Keratinocyte (primary cell): ENCODE measurements at regions not wholly inside any gene's neighbourhood (a gene's known extent, or its start where the extent isn't known, plus 50 kb on each side); places are given as distances from the start of the nearest gene placed in this dataset.

Experiments used
- CTCF ChIP-seq, 3 experiments: IDR thresholded peaks in 1 of 3; conservative IDR thresholded peaks in 1 of 3; optimal IDR thresholded peaks in 1 of 3; 2 replicates in 2 of 3; 3 replicates in 1 of 3; pipeline versions ENCODE3 to v1.5.1; 2011; ENCODE audit warnings: low read length in 3 of 3, mild to moderate bottlenecking in 3 of 3, moderate library complexity in 2 of 3, control low read depth in 1 of 3, inconsistent platforms in 1 of 3; ENCODE audit not compliant: insufficient read depth in 2 of 3; ENCODE audit errors: extremely low read depth in 1 of 3
- EZH2 ChIP-seq: IDR thresholded peaks from one replicate; pipeline ENCODE4 v1.6.1; 2012; ENCODE audit warnings: inconsistent platforms, mild to moderate bottlenecking, low read length, moderate library complexity

DNA sequence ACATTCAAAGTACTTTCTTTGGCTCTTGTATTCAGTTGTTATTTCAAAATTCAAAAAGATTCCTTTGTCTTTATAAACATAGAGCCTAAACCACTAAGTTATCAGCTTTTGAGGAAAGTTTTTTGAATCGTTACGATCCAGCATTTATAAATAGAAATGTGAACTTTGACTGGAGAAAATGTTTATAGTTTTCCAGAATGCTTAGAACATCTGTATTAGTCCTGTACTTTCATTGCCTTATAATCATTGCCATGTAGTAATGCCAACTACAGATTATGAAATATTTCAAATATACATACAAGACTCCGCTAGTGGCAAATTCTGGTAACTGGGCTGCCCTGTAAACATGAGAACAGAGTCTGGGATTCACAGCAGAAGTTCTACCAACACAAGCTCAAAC lies 191.3 kb upstream of the PRKCQ start:
- TF ChIP-seq CTCF (optimal IDR thresholded peaks at IDR 0.05 in 1 of 3, IDR thresholded peaks at IDR 0.05 in 1 of 3, conservative IDR thresholded peaks at IDR 0.05 in 1 of 3; ENCODE audit: extremely low read depth in 1 of 3, insufficient read depth in 2 of 3, low read length in 3 of 3) (no peak), EZH2 (no peak)
